ENCODE measurements at regions not wholly inside any gene's neighbourhood (a gene's known extent, or its start where the extent isn't known, plus 50 kb on each side); places are given as distances from the start of the nearest gene placed in this dataset.

GRCh38 chr14:106789318-106789717 is 1262.9 kb downstream of the TMEM121 start (continued):
- TF ChIP-seq CSRNP1 (CRISPR knock-in tag; IDR thresholded peaks at IDR 0.05), result no peak
- no peak for TF ChIP-seq RNF219 (CRISPR knock-in tag; IDR thresholded peaks at IDR 0.05)
- no peak for TF ChIP-seq ZSCAN31 (CRISPR knock-in tag; IDR thresholded peaks at IDR 0.05; ENCODE audit: low read depth)
- TF ChIP-seq GLI4 (CRISPR knock-in tag; IDR thresholded peaks at IDR 0.05; ENCODE audit: borderline replicate concordance), result no peak
- no peak for TF ChIP-seq SALL2 (CRISPR knock-in tag; IDR thresholded peaks at IDR 0.05)
- TF ChIP-seq ZNF75D (CRISPR knock-in tag; IDR thresholded peaks at IDR 0.05; ENCODE audit: borderline replicate concordance), result no peak
- no peak for TF ChIP-seq TBX2 (CRISPR knock-in tag; IDR thresholded peaks at IDR 0.05; ENCODE audit: borderline replicate concordance)
- no peak for TF ChIP-seq ZNF574 (CRISPR knock-in tag; IDR thresholded peaks at IDR 0.05)

Data from HepG2 (cell line).